Naive thymus-derived CD4-positive, alpha-beta T cell (primary cell): ENCODE measurements at regions not wholly inside any gene's neighbourhood (a gene's known extent, or its start where the extent isn't known, plus 50 kb on each side); places are given as distances from the start of the nearest gene placed in this dataset.

Experiments
- ATAC-seq: fragments of 150-1000 bp; cut with Tn5 transposase; 2 replicates; pipeline ENCODE4 v1.10.0; 2021; ENCODE audit warnings: mild to moderate bottlenecking, moderate library complexity
- CTCF ChIA-PET: fragments of 350-600 bp; sonication (Branson Sonifier 250); formaldehyde crosslinking; loops from one replicate; lab custom pipeline; 2021; ENCODE audit warnings: antibody characterized with exemption; lab: Charles Lee
- POLR2A ChIA-PET: fragments of 350-600 bp; sonication (Branson Sonifier 250); formaldehyde crosslinking; loops from one replicate; lab custom pipeline; 2021; ENCODE audit warnings: antibody characterized with exemption, inconsistent platforms; lab: Charles Lee
- DNase-seq, 9 donors: peaks; one replicate each; pipeline versions ENCODE4 v3.0.0 to v3.0.0-alpha.2; 2020 to 2022; ENCODE audit warnings: mixed read lengths in 1 of 9
- H3K27ac ChIP-seq: one replicate; pipeline ENCODE4 v1.7.0; 2013; ENCODE audit warnings: mild to moderate bottlenecking, low read depth, low read length, moderate library complexity
- H3K27me3 ChIP-seq, 2 donors: one replicate each; pipeline ENCODE4 v1.7.0; 2013; ENCODE audit warnings: low read length in 2 of 2, mild to moderate bottlenecking in 2 of 2, moderate library complexity in 2 of 2; ENCODE audit not compliant: control insufficient read depth in 2 of 2, insufficient read depth in 2 of 2
- H3K36me3 ChIP-seq, 3 experiments: 1 replicate in 2 of 3; 2 replicates in 1 of 3; pipeline ENCODE4 v1.7.0; 2013; ENCODE audit warnings: low read length in 3 of 3, mild to moderate bottlenecking in 3 of 3, moderate library complexity in 1 of 3; ENCODE audit not compliant: insufficient read depth in 3 of 3, control insufficient read depth in 2 of 3
- H3K4me1 ChIP-seq, 2 donors: one replicate each; pipeline ENCODE4 v1.7.0; 2013; ENCODE audit warnings: low read length in 2 of 2, mild to moderate bottlenecking in 2 of 2, moderate library complexity in 1 of 2; ENCODE audit not compliant: control insufficient read depth in 2 of 2, insufficient read depth in 2 of 2
- H3K4me3 ChIP-seq: 2 replicates; pipeline ENCODE4 v1.7.0; 2013; ENCODE audit warnings: mild to moderate bottlenecking, low read length
- H3K9me3 ChIP-seq, 3 experiments: 1 replicate in 2 of 3; 2 replicates in 1 of 3; pipeline ENCODE4 v1.7.0; 2013; ENCODE audit warnings: low read length in 3 of 3; ENCODE audit not compliant: control insufficient read depth in 2 of 3
- H3K27ac Mint-ChIP-seq, 9 donors: one replicate each; pipeline ENCODE4 v1.8.0; 2020 to 2022; ENCODE audit warnings: mixed read lengths in 9 of 9, mild to moderate bottlenecking in 8 of 9, moderate library complexity in 5 of 9, inconsistent platforms in 2 of 9
- H3K27me3 Mint-ChIP-seq, 5 donors: one replicate each; pipeline ENCODE4 v1.8.0; 2021 to 2022; ENCODE audit warnings: mixed read lengths in 5 of 5, mild to moderate bottlenecking in 1 of 5
- H3K36me3 Mint-ChIP-seq, 5 donors: one replicate each; pipeline ENCODE4 v1.8.0; 2020 to 2022; ENCODE audit warnings: mixed read lengths in 5 of 5, mild to moderate bottlenecking in 3 of 5, inconsistent platforms in 1 of 5
- H3K4me1 Mint-ChIP-seq, 7 donors: one replicate each; pipeline ENCODE4 v1.8.0; 2020 to 2022; ENCODE audit warnings: mixed read lengths in 7 of 7, mild to moderate bottlenecking in 3 of 7, inconsistent platforms in 1 of 7
- H3K4me3 Mint-ChIP-seq, 10 donors: one replicate each; pipeline ENCODE4 v1.8.0; 2020 to 2022; ENCODE audit warnings: mild to moderate bottlenecking in 10 of 10, mixed read lengths in 10 of 10, moderate library complexity in 6 of 10, inconsistent platforms in 2 of 10
- H3K9me3 Mint-ChIP-seq, 11 donors: one replicate each; pipeline ENCODE4 v1.8.0; 2020 to 2022; ENCODE audit warnings: mixed read lengths in 11 of 11, mild to moderate bottlenecking in 4 of 11, inconsistent platforms in 1 of 11, moderate library complexity in 1 of 11
- intact Hi-C, 2 donors: fragments of 100-400 bp; cut with micrococcal nuclease; formaldehyde crosslinking; loops; one replicate each; pipeline ENCODE4 v1.15.1; 2023

DNA sequence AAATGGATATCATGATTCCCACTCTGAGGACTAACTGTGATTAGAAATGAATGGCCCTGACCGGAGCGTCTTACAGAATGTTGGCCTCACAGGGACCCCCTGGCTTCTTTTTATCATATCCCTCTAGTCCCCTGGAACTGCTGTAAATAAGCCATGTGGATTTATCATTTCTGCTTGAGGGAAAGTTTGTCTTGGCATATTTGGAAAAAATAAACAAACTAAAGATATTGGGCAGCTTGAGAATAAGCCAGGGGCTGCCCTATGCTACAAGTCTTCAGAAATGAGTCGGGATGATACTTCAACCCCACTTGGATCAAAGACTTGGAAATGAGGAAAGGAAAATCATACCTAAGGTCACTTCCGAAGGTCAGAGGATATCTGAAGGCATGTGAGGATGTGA lies 179.1 kb downstream of the THBS2 start:
- Histone ChIP-seq H3K9me3 (no peaks in the 10 kb centered on the region), H3K36me3 (no peaks in the 10 kb centered on the region), H3K4me1 (no peaks in the 10 kb centered on the region), H3K27ac (no peak overlapping the region), H3K4me3 (no peak overlapping the region), H3K27me3 (no peaks in the 10 kb centered on the region)
- ChIA-PET POLR2A (no interaction called here), CTCF (no interaction called here)
- H3K27me3 Mint-ChIP-seq = peaks cover 0 to 40% (median 11%) of the 10 kb centered on the region in 5 donors
- no peak overlapping the region for H3K27ac Mint-ChIP-seq
- intact Hi-C loops = no loop called here
- H3K4me3 Mint-ChIP-seq = no peak overlapping the region
- H3K36me3 Mint-ChIP-seq = no peaks in the 10 kb centered on the region
- H3K4me1 Mint-ChIP-seq = no peaks in the 10 kb centered on the region
- peaks cover 0 to 5% (median 0%) of the 10 kb centered on the region in 11 donors for H3K9me3 Mint-ChIP-seq
- no peak for DNase-seq
- no peak for ATAC-seq

DNA sequence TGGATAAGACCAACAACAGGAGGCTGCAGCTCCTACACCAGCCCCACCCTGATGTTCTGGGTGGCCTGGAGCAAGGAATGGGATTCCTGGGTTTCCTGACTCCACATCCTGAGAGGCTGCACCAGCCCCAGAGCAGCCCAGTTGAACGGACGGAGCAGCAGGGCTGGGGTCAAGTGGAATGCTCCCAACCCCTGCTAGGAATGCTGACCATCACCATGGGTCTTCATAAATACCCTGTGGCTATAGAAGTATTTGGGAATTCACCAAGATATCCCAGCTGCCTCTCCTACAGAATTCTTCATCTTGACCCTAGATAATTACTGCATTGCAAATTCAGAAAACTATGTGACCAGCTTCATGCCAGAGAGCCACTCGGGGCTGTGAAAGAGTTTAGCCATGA lies 180.3 kb downstream of the THBS2 start:
- intact Hi-C loops = no loop called here
- ATAC-seq (no peak), DNase-seq (no peak)
- Histone ChIP-seq H3K27ac (no peak overlapping the region), H3K9me3 (no peaks in the 10 kb centered on the region), H3K4me3 (no peak overlapping the region), H3K27me3 (no peaks in the 10 kb centered on the region), H3K36me3 (no peaks in the 10 kb centered on the region), H3K4me1 (no peaks in the 10 kb centered on the region)
- Mint-ChIP-seq H3K36me3 (no peaks in the 10 kb centered on the region), H3K27me3 (peaks cover 0 to 40% (median 11%) of the 10 kb centered on the region in 5 donors), H3K27ac (no peak overlapping the region), H3K4me1 (no peaks in the 10 kb centered on the region), H3K4me3 (no peak overlapping the region), H3K9me3 (peaks cover 0 to 3% (median 0%) of the 10 kb centered on the region in 11 donors)
- ChIA-PET POLR2A (no interaction called here), CTCF (no interaction called here)

DNA sequence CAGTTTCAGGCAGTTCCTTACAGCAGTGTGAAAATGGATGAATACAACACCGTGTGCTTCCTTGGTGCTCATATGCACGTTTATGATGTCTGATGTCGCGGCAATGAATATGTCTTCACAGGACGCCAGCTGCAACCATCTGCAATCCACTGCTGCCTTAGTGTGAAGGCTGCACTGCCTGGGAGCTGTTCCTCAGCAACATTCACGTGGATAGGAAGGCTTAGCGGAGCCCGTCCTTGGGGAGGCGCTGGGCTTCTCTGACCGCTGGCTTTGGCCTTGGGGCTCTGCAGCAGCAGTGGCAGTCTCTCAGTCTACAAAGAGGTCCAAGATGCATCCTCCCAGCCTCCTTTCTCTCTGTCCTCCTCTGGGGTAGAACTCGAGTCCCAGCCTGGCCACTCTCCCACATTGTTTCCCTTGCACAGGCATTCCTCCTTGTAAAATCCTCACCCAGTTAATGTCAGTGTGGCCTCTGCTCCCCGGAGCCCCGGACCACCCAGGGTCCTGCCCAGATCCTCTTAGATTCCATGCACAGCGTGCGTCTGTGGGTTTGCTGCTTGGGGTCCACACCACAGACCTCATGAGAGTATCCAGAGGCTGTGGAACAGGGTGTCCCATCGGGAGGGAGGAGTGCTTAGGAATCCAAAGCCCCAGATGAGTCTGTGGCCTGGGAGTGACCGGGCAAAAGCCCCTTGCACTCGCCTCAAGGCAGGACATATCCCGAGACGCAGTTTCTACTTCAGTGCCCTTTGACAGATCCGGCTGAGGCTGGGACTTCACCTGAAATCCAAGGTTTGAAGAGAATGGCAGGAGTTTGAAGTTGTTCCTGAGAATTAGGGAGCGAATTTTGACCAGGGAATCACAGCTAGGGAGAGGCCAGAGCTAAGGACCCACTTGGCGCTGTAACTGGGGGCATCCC lies 181.3 kb downstream of the THBS2 start:
- DNase-seq = no peak
- Histone ChIP-seq H3K4me3 (no peak overlapping the region), H3K27ac (no peak overlapping the region), H3K9me3 (no peaks in the 10 kb centered on the region), H3K4me1 (no peaks in the 10 kb centered on the region), H3K27me3 (no peaks in the 10 kb centered on the region), H3K36me3 (no peaks in the 10 kb centered on the region)
- ChIA-PET POLR2A (no interaction called here), CTCF (no interaction called here)
- Mint-ChIP-seq H3K27me3 (peaks cover 0 to 40% (median 11%) of the 10 kb centered on the region in 5 donors), H3K9me3 (peaks cover 0 to 3% (median 0%) of the 10 kb centered on the region in 11 donors), H3K4me1 (no peaks in the 10 kb centered on the region), H3K36me3 (no peaks in the 10 kb centered on the region), H3K27ac (no peak overlapping the region), H3K4me3 (no peak overlapping the region)
- intact Hi-C loops = no loop called here
- ATAC-seq = no peak

DNA sequence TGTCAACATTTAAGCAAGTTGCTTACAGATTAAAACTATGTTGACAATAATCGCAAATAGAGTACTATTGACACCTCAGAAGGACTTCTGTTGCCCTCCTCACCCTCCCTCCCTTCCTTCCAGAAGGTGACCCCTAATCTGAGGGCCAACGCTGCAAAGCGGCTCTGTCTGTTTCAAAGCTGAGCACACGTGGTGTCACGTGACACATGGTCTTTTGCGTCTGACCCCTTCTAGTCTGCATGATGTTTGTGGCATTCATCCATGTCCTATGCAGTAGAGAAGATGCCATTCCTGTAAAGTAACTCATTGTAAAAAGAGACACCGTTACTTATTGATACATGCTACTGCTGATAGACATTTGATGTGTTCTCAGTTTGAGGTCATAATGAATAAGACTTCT lies 182.3 kb downstream of the THBS2 start:
- no peaks in the 10 kb centered on the region for H3K4me1 ChIP-seq
- no peaks in the 10 kb centered on the region for H3K27me3 ChIP-seq
- DNase-seq (no peak), ATAC-seq (no peak)
- no peak overlapping the region for H3K4me3 Mint-ChIP-seq
- peaks cover 0 to 36% (median 11%) of the 10 kb centered on the region in 5 donors for H3K27me3 Mint-ChIP-seq
- H3K27ac ChIP-seq = no peak overlapping the region
- H3K36me3 ChIP-seq = no peaks in the 10 kb centered on the region
- CTCF ChIA-PET = no interaction called here
- H3K9me3 ChIP-seq = no peaks in the 10 kb centered on the region
- H3K36me3 Mint-ChIP-seq = no peaks in the 10 kb centered on the region
- POLR2A ChIA-PET = no interaction called here
- H3K4me1 Mint-ChIP-seq = no peaks in the 10 kb centered on the region
- H3K27ac Mint-ChIP-seq = no peak overlapping the region
- peaks cover 0 to 3% (median 0%) of the 10 kb centered on the region in 11 donors for H3K9me3 Mint-ChIP-seq
- intact Hi-C loops = no loop called here
- no peak overlapping the region for H3K4me3 ChIP-seq

DNA sequence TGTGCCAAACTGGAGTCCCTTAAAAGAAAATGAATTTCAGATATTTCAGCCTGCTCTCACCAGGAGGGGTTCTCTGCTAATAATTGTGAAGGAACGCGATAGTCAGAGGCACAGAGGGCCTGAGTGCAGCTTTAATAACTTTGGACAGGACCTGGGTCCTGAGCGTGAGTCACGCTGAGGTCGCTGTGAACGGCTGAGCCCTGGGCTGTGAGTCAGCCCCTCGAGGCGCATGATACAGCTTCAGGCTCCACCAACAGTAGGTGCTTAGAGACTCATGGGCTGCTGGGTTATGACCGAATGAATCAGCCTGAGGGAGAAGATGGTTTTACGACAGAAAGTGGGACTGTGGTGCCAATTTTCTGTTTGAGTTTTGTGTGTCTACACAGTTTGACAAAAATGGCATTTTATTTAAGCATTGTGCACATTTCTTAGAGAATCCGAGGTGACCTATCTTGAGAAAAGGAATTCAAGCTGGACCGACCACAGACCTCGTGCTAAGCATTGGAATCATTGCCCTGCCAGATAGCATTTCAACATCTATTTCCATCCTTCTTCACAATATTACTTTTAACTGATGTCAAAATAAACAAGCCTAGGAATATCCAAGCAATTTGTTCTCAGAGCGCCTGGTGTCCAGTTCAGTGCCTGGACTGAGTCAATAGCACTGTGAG lies 183.0 kb downstream of the THBS2 start:
- ChIA-PET CTCF (no interaction called here), POLR2A (no interaction called here)
- Mint-ChIP-seq H3K4me3 (no peak overlapping the region), H3K9me3 (peaks cover 0 to 3% (median 0%) of the 10 kb centered on the region in 11 donors), H3K27ac (no peak overlapping the region), H3K27me3 (peaks cover 0 to 33% (median 12%) of the 10 kb centered on the region in 5 donors), H3K4me1 (no peaks in the 10 kb centered on the region), H3K36me3 (no peaks in the 10 kb centered on the region)
- ATAC-seq (no peak), DNase-seq (no peak)
- Histone ChIP-seq H3K4me1 (no peaks in the 10 kb centered on the region), H3K4me3 (no peak overlapping the region), H3K9me3 (no peaks in the 10 kb centered on the region), H3K27ac (no peak overlapping the region), H3K36me3 (no peaks in the 10 kb centered on the region), H3K27me3 (no peaks in the 10 kb centered on the region)
- intact Hi-C loops = no loop called here

DNA sequence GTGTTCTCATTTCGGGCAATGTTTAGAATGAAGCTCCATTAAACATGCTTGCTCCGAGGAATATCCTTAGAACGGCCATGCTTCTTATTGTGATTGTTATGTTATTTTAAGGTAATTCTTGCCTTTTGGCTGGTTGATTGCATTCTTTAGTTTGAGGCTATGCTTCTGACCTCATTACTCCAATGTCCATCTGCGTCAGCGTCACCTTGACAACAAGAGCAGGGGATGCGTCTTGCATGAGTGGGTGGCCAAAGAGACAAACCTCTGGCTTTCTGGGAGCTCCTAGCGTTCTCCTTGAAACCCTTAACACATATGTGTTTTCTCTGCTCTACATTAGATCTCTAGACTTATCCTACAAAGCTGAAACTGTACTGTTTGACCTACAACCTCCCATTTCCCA lies 184.3 kb downstream of the THBS2 start:
- Histone ChIP-seq H3K9me3 (no peaks in the 10 kb centered on the region), H3K4me3 (no peak overlapping the region), H3K27ac (no peak overlapping the region), H3K36me3 (no peaks in the 10 kb centered on the region), H3K4me1 (no peaks in the 10 kb centered on the region), H3K27me3 (no peaks in the 10 kb centered on the region)
- ATAC-seq (no peak), DNase-seq (no peak)
- Mint-ChIP-seq H3K27me3 (peaks cover 0 to 32% (median 11%) of the 10 kb centered on the region in 5 donors), H3K9me3 (peaks cover 0 to 3% (median 0%) of the 10 kb centered on the region in 11 donors), H3K4me1 (no peaks in the 10 kb centered on the region), H3K36me3 (no peaks in the 10 kb centered on the region), H3K27ac (no peak overlapping the region), H3K4me3 (no peak overlapping the region)
- CTCF ChIA-PET = no interaction called here
- intact Hi-C loops = no loop called here
- POLR2A ChIA-PET = no interaction called here
